Prostate gland (tissue), 2 donors: ENCODE measurements at regions not wholly inside any gene's neighbourhood (a gene's known extent, or its start where the extent isn't known, plus 50 kb on each side); places are given as distances from the start of the nearest gene placed in this dataset.

Experiments
- CTCF ChIP-seq, 4 experiments: fragments of 200-600 bp in 2 of 4; fragments of 450-650 bp in 2 of 4; sonication (generic) in 2 of 4; IDR thresholded peaks; 1 replicate in 3 of 4; 2 replicates in 1 of 4; pipeline ENCODE4 v1.5.1; 2016 to 2019; ENCODE audit warnings: antibody characterized with exemption in 4 of 4, mild to moderate bottlenecking in 2 of 4, moderate library complexity in 2 of 4
- POLR2A ChIP-seq: fragments of 450-650 bp; IDR thresholded peaks from one replicate; pipeline ENCODE4 v1.6.1; 2016; ENCODE audit warnings: antibody characterized with exemption, mild to moderate bottlenecking
- POLR2AphosphoS5 ChIP-seq: sonication (generic); formaldehyde crosslinking; IDR thresholded peaks from one replicate; pipeline ENCODE4 v1.6.1; 2017; ENCODE audit warnings: antibody characterized with exemption

DNA sequence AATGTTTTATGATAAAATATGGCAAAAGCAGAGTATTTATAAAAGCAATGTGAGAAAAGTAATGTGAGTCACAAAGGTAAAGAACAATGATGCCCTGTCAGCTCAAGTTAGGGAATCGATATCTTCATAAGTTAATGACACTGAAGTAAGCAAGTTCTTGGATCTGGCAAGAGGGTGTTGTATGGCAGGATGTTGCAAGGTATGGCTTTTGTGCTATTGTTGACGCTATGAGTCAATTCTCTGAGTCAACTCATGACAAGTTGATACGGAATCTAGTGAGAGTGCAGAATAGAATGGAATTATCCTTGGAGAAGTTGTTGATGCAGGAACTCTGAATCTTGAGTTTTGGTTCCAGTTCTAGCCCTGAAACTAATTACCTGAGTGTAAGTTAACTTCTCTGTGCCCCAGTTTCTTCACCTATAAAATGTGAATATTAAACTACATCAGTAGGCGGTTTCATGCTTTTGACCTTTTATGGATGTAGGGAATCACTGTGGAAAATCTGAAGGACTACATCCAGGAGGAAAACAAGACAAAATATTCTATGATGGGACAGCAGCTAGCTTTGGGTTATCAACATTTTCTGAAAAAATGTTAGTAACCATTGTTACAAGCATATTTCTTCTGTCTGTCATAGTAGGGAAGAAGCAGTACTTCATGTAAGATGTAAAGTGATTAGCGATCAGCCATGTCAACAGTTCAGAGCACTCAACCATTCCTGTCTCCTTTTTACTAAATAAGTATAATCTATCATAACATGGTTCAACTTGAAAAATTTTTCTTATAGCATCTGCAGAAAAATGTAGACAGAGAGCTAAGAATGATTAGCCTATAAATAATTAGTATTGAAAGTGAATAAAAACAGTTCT lies 96.9 kb downstream of the ATP6V1G3 start:
- TF ChIP-seq POLR2A (no peak), CTCF (IDR thresholded peaks at IDR 0.05) (no peak), POLR2AphosphoS5 (no peak)
